ENCODE measurements at regions not wholly inside any gene's neighbourhood (a gene's known extent, or its start where the extent isn't known, plus 50 kb on each side); places are given as distances from the start of the nearest gene placed in this dataset.

GRCh38 chr4:57448452-57448851, 338.3 kb upstream of the IGFBP7 start:
- no peak for DNase-seq

DNA sequence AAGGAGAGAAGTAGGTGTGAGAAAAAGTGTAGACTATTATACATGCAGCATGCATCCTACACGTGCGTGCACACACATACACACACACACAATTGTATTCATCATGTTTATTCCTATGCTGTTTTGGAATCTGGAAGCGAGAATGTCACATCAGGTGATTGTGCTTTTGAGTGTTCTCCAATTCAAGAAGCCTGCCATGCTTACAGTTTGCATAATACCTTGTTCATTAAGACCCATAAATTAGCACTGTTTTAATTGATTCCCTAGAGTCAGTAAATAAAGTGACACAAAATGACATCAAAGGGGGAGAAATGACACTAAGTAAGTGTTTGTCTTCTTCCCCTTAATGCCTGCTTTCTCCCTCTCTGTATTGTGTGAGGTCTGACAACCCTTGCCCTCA, 336.1 kb upstream of the IGFBP7 start:
- no peak for DNase-seq

GRCh38 chr4:57445686-57446085, 335.5 kb upstream of the IGFBP7 start:
- DNase-seq = no peak

DNA sequence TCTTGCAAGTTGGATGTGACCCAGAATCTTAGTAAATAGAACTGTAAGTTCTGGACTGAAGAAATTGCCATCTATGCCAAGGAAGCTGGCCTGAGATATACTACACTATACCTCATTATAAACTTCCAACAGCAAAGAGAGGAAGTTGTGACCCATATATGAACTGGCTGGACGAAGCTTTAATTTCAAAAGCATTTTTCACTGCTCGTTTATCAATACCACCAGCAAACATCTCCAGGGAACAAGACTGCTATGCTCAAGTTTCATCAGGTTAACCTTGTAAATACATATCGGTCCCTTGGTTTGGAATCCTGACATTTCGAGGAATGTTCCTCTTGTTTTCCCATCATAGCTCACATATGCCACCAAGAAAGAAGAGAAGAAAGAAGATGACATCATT, 334.5 kb upstream of the IGFBP7 start:
- no peak for DNase-seq

DNA sequence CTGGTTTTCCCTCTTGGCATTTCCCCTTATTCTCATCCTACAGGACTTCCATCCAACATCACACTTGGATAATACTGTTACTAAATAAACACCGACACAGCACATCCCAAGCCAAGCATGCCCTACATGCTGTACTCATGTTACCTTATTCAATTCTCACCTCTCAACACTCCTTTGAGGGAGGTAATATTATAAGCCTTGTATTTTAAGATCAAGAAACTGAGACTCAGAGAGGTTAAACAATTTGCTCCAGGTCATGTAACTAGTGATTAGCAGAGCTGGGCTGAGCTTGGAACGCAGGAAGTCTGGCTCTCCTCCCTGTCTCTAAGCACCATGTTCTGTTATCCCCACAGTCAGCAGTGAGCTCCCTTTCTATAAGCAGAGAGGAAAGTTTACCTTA, 333.6 kb upstream of the IGFBP7 start:
- no peak for DNase-seq

DNA sequence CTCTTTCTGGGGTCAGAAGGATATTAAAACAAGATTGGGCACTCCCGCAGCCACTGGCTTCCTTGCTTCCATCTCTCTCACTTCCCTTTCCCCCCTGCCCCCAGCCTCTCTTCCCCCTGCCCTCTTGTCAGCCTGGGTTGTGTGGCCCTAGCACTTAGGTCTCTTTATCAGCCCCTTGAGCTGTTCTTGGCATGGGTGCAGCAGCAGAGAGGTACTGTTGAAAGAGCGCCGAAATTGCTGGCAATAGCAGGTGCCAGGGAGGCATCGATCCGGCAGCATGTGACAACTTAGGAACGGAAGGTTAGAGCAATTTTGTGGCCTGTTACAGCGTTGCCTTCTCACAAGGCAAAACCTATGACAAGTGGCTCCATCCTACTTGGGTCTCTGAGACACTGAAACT, 333.1 kb upstream of the IGFBP7 start:
- no peak for DNase-seq

GRCh38 chr4:57442831-57443291, 332.7 kb upstream of the IGFBP7 start:
- no peak for DNase-seq

DNA sequence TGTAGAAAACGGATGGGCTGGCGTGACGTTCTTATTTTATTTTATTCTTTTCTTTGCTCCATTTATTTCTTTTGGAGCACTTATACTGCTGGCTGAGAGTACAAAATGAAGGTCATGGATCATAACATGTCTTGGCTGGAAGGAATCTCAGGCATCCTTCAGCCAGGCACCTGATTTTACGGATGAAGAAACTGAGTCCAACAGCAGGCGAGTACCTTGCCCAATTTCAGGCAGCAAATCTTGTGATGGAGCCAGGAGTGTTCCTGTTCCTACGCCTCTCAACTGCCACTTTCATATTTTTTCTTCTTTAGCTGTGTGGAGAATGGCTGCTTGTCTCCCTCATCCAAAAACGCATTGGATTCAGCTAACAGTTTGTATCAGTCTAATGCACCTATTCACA, 332.1 kb upstream of the IGFBP7 start:
- DNase-seq = no peak

GRCh38 chr4:57437649-57438048, 327.5 kb upstream of the IGFBP7 start:
- no peak for DNase-seq

- no peak for DNase-seq
Measured at GRCh38 chr4:57435300-57435699, 325.1 kb upstream of the IGFBP7 start.

- DNase-seq = no peak
Measured at GRCh38 chr4:57430726-57431125, 320.5 kb upstream of the IGFBP7 start.

DNA sequence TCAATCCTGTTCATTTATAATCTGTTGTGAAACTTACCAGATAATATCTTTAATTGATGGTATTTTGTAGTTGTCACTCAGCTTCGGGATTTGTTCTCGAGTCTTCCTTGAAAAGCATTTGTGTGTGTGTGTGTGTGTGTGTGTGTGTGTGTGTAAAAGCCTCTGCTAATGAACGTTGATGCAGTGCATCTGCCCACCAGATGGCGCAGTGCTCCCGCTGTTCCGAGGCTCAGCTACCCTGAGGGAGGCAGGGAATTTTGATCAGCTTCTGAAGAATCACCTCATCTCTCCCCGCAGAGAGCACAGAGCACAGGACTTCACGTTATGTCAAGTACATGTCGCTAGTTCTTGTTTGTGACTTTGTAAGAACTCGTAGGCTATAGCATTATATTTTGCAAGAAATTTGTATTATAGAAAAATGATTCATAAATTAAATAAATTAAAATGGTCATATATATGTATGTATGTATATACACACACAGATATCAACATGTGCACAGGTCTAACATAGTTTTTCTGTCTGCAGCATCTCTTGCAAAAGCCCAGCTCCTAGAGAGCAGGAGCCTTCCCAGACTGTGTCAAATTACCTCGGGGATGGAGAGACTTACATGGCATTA, 316.7 kb upstream of the IGFBP7 start:
- DNase-seq = no peak

DNA sequence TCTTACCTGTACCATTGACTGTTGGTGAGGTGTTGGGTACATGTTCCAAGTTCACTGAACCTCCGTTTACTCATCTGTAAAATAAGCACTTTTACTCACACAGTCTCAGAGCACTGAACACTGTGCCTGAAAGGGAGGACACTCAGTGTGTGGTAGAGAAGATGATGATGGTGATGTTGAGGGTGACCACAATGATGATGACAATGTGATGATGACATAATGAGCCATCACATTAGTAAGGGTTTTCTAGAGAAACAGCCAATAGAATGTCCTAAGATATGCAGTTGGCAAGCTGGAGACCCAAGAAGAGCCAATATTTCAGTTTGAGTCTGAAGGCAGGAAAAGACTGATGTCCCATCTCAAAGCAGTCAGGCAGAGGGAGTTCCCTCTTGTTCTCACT, 315.4 kb upstream of the IGFBP7 start:
- DNase-seq = no peak

GRCh38 chr4:57424232-57424897, 314.2 kb upstream of the IGFBP7 start:
- DNase-seq = no peak

DNA sequence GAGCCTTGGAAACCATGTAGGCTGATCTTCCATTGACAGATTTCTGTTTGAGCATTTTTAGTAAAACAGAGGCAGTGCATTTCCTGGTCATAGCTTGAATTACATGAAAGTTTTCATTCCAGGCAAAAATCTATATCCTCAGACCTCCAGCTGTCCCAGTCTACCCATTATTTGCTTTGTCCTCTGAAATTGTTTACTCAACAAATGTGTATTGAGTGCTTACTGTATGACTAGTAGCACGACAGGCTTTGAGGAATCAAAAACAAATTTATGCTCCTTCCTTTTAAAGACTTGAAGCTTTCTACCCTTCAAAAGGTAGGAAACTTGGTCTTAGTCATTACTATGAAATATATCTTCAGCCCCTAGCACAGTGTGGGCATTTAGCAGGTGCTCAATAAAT, 307.9 kb upstream of the IGFBP7 start:
- DNase-seq = no peak

GRCh38 chr4:57412259-57413054, 302.3 kb upstream of the IGFBP7 start:
- no peak for DNase-seq

DNA sequence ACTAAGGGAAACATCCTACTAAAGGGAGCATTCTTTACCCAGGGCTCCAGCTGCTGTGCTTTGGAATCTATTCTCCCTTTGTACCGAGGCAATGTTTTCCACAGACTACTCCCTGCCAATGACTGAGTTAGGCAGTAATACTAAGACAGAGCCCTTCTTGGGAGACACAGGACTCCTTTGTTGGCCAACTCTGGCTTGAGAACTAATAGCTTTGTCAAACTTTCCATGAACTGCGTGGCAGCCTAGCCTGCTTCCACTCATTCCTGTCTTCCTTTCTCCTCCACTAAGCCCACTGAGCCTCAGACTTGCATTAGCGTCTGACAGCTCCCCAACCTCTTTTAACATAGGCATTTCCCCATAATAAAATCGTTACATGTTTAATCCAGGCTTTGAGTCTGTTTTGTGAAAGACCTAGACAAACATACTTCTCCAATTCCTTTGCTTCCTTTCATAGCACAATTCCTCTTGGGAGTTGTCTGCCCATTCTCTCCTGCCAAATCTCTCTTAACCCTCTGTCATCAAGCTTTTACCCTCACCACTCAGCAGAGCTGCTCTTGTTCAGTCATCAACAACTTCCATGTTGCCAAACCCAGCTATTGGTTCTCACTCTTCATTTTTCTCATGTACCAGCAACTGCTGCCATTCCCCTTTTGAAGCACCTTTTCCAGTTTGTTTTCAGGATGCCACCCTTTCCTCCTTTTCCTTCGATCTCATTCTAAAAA, 300.3 kb upstream of the IGFBP7 start:
- no peak for DNase-seq

DNA sequence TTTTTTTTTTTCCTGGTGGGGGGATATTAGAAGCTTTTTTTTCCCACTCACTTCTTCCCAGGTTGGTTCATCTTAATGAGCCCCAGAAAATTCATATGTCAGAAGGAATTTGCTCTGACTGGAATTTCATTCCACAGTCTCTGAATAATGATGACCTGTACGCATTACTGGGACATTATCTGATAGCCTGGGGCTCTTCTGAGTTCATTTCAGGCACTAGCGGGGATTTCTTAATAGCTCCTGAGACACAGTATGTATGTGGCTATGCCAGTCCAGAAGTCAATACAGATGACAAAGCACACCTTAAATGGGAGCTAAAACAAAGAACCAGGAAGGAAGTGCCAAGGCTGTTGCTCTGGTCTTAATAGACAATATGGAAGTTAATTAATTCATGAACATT, 295.2 kb upstream of the IGFBP7 start:
- DNase-seq = no peak

DNA sequence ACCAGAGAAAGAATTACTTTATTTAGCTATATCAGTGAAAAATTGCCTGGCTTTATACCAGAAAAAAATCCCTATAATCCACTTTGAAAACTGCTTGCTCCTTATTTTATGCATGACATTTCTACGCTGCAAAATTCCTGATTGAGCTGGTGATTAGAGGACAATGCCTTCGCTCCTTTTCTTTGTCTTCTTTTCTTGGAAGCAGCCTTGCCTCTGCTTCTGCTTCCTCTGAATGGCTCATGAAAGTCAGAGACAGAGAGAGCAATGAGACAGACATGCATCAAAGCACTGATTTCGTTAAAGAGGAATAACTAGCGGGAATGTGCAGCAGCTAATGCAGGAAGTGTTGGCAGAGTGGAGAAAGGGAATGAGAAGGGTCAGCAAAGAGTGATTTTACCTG, 294.3 kb upstream of the IGFBP7 start:
- DNase-seq = no peak

DNA sequence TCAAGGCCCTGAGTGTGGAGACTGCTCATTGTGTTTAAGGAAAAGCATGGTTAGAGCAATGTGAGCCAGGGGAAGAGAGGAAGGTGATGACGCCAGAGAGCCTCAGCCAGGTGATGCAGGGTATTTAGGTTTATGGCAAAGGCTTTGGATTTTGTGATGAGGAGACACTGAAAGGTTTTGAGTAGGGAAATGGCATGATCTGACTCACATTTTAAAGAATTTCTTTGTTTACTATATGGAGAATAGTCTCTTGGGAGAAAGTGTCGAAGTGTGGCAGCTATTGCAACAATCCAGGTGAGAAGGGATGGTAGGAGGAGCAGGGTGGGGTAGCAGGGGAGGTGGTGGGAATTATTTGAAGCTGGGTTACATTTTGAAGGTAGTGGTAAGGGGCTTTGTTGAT, 293.4 kb upstream of the IGFBP7 start:
- no peak for DNase-seq

DNA sequence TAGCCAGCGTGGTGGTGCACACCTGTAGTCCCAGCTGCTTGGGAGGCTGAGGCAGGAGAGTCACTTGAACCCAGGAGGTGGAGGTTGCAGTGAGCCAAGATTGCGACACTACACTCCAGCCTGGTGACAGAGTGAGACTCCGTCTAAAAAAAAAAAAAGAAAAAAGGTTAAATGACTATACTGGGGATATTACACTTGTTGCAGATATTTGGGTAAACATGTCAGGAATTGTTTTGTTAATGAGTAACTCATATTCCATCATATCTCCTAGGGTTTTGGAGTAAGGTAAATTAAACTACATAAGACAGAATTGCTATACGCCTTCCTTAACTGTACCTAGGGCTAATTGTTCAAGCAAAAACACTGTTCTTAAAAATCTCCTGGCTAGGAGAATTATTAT, 291.4 kb upstream of the IGFBP7 start:
- DNase-seq = no peak

GRCh38 chr4:57378766-57379165, 268.6 kb upstream of the IGFBP7 start:
- no peak for DNase-seq

DNA sequence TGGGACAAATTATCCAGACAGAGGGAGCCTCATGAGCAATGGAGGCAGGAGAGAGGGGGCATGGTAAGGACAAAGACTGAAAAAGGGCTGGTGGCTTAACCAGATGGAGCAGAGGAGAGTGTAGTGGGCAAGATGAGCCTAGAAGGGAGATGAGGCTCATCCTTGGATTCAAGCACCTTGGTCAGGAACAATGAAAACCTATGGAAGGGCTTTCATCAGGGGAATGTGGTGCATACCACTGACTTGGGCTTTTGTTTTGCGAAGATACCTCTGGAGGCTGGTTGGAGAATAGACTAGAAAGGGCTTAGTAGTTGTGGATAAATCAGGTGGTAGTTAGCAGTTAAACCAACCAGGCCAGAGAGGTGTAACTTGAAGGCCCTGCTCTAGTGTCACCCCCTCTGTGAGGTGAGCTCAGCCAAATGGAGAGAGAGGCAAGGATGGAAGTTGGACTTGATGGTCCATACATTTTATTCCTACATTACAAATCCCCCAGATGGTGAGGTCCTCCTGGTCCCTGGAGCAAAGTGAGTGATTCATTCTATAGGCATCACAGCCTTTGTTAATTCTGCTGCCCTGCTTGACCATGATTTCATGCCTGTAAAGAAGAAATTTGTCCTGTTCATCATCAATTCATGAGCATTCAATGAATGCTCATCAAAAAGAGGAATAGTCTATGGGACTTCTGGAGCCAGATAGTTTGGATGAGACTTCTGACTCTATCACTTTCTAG, 264.8 kb upstream of the IGFBP7 start:
- no peak for DNase-seq

Data from central memory CD4-positive, alpha-beta T cell (primary cell).